ENCODE measurements at regions not wholly inside any gene's neighbourhood (a gene's known extent, or its start where the extent isn't known, plus 50 kb on each side); places are given as distances from the start of the nearest gene placed in this dataset.

- no peak overlapping the region for H3K4me3 ChIP-seq (ENCODE audit: low read depth, low read length)
- no peak for DNase-seq (ENCODE audit: low read depth)
- TF ChIP-seq CTCF (IDR thresholded peaks at IDR 0.05; ENCODE audit: insufficient read depth, low read depth, low read length): no peak
Measured at GRCh38 chr12:74614426-74614825, 76.8 kb downstream of the ATXN7L3B start.

DNA sequence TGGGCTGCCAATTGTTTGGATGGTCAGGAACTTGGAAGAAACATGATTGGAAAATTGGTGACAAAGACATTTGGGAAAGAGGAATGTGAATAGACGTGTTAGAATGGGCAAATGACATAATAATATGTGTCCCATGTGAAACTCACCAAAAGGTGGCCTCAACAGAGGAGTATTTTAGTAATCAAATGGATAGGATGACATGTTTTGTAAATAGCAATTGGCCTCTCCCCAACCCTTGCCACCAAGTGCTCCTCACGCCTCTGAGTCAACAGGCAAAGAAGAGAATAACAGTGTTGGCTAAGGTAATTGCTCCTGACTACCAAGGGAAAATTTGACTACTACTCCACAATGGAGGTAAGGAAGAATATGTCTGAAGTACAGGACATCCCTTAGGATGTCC, 81.4 kb downstream of the ATXN7L3B start:
- no peak overlapping the region for H3K4me3 ChIP-seq (ENCODE audit: low read depth, low read length)
- no peak for DNase-seq (ENCODE audit: low read depth)
- TF ChIP-seq CTCF (IDR thresholded peaks at IDR 0.05; ENCODE audit: insufficient read depth, low read depth, low read length): no peak

GRCh38 chr12:74619884-74620283, 82.2 kb downstream of the ATXN7L3B start:
- no peak overlapping the region for H3K4me3 ChIP-seq (ENCODE audit: low read depth, low read length)
- DNase-seq (ENCODE audit: low read depth): no peak
- no peak for TF ChIP-seq CTCF (IDR thresholded peaks at IDR 0.05; ENCODE audit: insufficient read depth, low read depth, low read length)

GRCh38 chr12:74620921-74621320, 83.3 kb downstream of the ATXN7L3B start:
- no peak overlapping the region for H3K4me3 ChIP-seq (ENCODE audit: low read depth, low read length)
- no peak for DNase-seq (ENCODE audit: low read depth)
- TF ChIP-seq CTCF (IDR thresholded peaks at IDR 0.05; ENCODE audit: insufficient read depth, low read depth, low read length): no peak

- TF ChIP-seq CTCF (IDR thresholded peaks at IDR 0.05; ENCODE audit: insufficient read depth, low read depth, low read length): no peak
- no peak overlapping the region for H3K4me3 ChIP-seq (ENCODE audit: low read depth, low read length)
- no peak for DNase-seq (ENCODE audit: low read depth)
Measured at GRCh38 chr12:74624201-74624600, 86.6 kb downstream of the ATXN7L3B start.

- no peak for TF ChIP-seq CTCF (IDR thresholded peaks at IDR 0.05; ENCODE audit: insufficient read depth, low read depth, low read length)
- no peak for DNase-seq (ENCODE audit: low read depth)
- H3K4me3 ChIP-seq (ENCODE audit: low read depth, low read length): no peak overlapping the region
Measured at GRCh38 chr12:74626397-74626796, 88.8 kb downstream of the ATXN7L3B start.

DNA sequence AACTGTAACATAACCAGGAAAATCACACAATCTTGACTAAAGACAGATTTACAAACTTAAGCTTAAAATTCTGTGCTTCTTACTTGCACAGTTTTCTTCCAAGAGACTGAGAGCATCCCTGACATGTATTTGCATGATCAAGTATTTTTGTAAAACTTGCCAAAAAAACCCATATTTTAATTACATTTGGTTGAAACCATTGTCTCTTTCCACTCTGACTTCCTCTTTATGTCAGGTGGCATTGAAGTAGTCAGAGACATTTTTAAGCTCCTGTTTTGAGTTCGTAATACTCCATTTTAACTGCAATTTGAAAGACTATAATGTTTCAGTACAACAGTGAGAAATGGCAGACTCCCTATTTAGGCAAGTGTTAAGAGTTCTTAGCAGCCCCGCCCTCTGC, 103.6 kb downstream of the ATXN7L3B start:
- no peak for TF ChIP-seq CTCF (IDR thresholded peaks at IDR 0.05; ENCODE audit: insufficient read depth, low read depth, low read length)
- H3K4me3 ChIP-seq (ENCODE audit: low read depth, low read length): no peak overlapping the region
- DNase-seq (ENCODE audit: low read depth): no peak

Data from fibroblast of villous mesenchyme (primary cell).